T-cell (primary cell): ENCODE measurements at regions not wholly inside any gene's neighbourhood (a gene's known extent, or its start where the extent isn't known, plus 50 kb on each side); places are given as distances from the start of the nearest gene placed in this dataset.

Source experiments
- ATAC-seq, 4 experiments: fragments of 200-7000 bp in 3 of 4; fragments of 150-1000 bp in 1 of 4; cut with Tn5 transposase; replicated peaks in 1 of 4; 1 replicate in 3 of 4; 2 replicates in 1 of 4; pipeline ENCODE4 v1.10.0; 2021; ENCODE audit warnings: moderate library complexity in 3 of 4, mild to moderate bottlenecking in 2 of 4, moderate number of reproducible peaks in 1 of 4
- CTCF ChIA-PET, 2 donors: fragments of 300-600 bp; sonication (Branson Sonifier 250); formaldehyde crosslinking; loops; one replicate each; lab custom pipeline; 2022; ENCODE audit warnings: antibody characterized with exemption in 2 of 2; lab: Charles Lee
- POLR2A ChIA-PET, 2 donors: fragments of 300-600 bp; sonication (Branson Sonifier 250); formaldehyde crosslinking; loops; one replicate each; lab custom pipeline; 2022; ENCODE audit warnings: antibody characterized with exemption in 2 of 2; lab: Charles Lee
- DNase-seq, 35 experiments: peaks; one replicate each; pipeline versions ENCODE4 v3.0.0 to v3.0.0-alpha.2; 2013 to 2023
- H3K27ac ChIP-seq: one replicate; pipeline ENCODE4 v1.5.1; 2013; ENCODE audit warnings: low read length
- H3K27me3 ChIP-seq, 2 experiments: replicated peaks in 1 of 2; 1 replicate in 1 of 2; 2 replicates in 1 of 2; pipeline versions ENCODE4 v1.6.1 to v1.7.0; 2013; ENCODE audit warnings: low read length in 1 of 2, mixed read lengths in 1 of 2; ENCODE audit not compliant: control insufficient read depth in 2 of 2, insufficient read depth in 2 of 2; ENCODE audit errors: extremely low read depth in 1 of 2
- H3K36me3 ChIP-seq, 2 donors: 1 replicate in 1 of 2; 2 replicates in 1 of 2; pipeline versions ENCODE4 v1.6.1 to v1.7.0; 2013; ENCODE audit warnings: low read length in 1 of 2; ENCODE audit not compliant: control insufficient read depth in 2 of 2, insufficient read depth in 1 of 2; ENCODE audit errors: extremely low read depth in 1 of 2
- H3K4me1 ChIP-seq, 2 experiments: 1 replicate in 1 of 2; 2 replicates in 1 of 2; pipeline versions ENCODE4 v1.6.1 to v1.7.0; 2013; ENCODE audit warnings: low read length in 2 of 2, mixed read lengths in 1 of 2; ENCODE audit not compliant: insufficient read depth in 2 of 2, control insufficient read depth in 1 of 2; ENCODE audit errors: extremely low read depth in 1 of 2
- H3K4me3 ChIP-seq, 2 donors: 1 replicate in 1 of 2; 2 replicates in 1 of 2; pipeline versions ENCODE4 v1.5.1 to v1.7.0; 2013; ENCODE audit warnings: mild to moderate bottlenecking in 2 of 2, low read length in 1 of 2, moderate library complexity in 1 of 2; ENCODE audit not compliant: control insufficient read depth in 1 of 2; ENCODE audit errors: extremely low read depth in 1 of 2
- H3K9me3 ChIP-seq: 2 replicates; pipeline ENCODE4 v1.7.0; 2013
- H3K27ac Mint-ChIP-seq, 2 donors: one replicate each; pipeline ENCODE4 v1.8.0; 2020 to 2021; ENCODE audit warnings: mild to moderate bottlenecking in 2 of 2, mixed read lengths in 2 of 2
- H3K27me3 Mint-ChIP-seq, 2 donors: one replicate each; pipeline ENCODE4 v1.8.0; 2021 to 2022; ENCODE audit warnings: mixed read lengths in 2 of 2
- H3K36me3 Mint-ChIP-seq: one replicate; pipeline ENCODE4 v1.8.0; 2021; ENCODE audit warnings: mixed read lengths
- H3K4me1 Mint-ChIP-seq, 3 donors: one replicate each; pipeline ENCODE4 v1.8.0; 2020 to 2022; ENCODE audit warnings: mixed read lengths in 3 of 3, mild to moderate bottlenecking in 1 of 3
- H3K4me3 Mint-ChIP-seq, 3 donors: one replicate each; pipeline ENCODE4 v1.8.0; 2020 to 2022; ENCODE audit warnings: mild to moderate bottlenecking in 3 of 3, mixed read lengths in 3 of 3, moderate library complexity in 3 of 3
- H3K9me3 Mint-ChIP-seq, 3 donors: one replicate each; pipeline ENCODE4 v1.8.0; 2020 to 2022; ENCODE audit warnings: mixed read lengths in 3 of 3
- WGBS: methylation state at CpG from one replicate; pipeline ENCODE4 v1.1.5; 2013; ENCODE audit warnings: missing lambda C conversion rate; ENCODE audit not compliant: insufficient coverage; 5-methylcytosine and 5-hydroxymethylcytosine counted together

DNA sequence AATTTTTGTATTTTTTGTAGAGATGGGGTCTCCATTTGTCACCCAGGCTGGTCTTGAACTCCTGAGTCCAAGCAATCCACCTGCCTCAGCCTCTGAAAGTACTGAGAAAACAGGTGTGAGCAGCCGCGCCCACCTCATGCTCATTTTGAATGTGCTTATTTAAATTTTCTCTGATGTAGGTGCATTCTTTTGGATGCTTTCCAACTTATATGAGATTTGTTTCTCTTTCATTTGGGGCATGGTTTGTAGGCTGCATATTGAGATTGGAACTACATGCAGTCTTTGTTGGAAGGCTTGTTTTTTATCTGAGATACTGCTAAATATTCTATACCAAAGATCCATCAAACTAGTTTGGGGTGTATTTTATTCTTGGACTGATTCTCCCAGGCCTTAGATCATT, 81.0 kb upstream of the IVNS1ABP start:
- Mint-ChIP-seq H3K27ac (no peak overlapping the region), H3K36me3 (no peaks in the 10 kb centered on the region), H3K4me1 (peaks cover 0 to 5% (median 3%) of the 10 kb centered on the region in 3 donors), H3K9me3 (no peaks in the 10 kb centered on the region), H3K4me3 (no peak overlapping the region), H3K27me3 (peaks cover 0 to 4% of the 10 kb centered on the region in 2 donors)
- H3K36me3 ChIP-seq: no peaks in the 10 kb centered on the region
- no peaks in the 10 kb centered on the region for H3K27me3 ChIP-seq
- H3K4me1 ChIP-seq: no peaks in the 10 kb centered on the region
- ChIA-PET CTCF (interaction anchor here in 1 of 2 donors (0.7 kb wide), 1 partner anchor 348 kb away, joined by 3 read pairs; no protein-coding TSS in a partner anchor), POLR2A (interaction anchor here in 1 of 2 donors (0.5 kb wide), 1 partner anchor 267 kb away, joined by 5 read pairs; no protein-coding TSS in a partner anchor)
- H3K4me3 ChIP-seq: no peak overlapping the region
- H3K9me3 ChIP-seq: no peaks in the 10 kb centered on the region
- H3K27ac ChIP-seq: no peak overlapping the region
- DNase-seq (no peak), ATAC-seq (no peak)
- no CpG with 5 or more reads among the region's 2 CpGs for WGBS

DNA sequence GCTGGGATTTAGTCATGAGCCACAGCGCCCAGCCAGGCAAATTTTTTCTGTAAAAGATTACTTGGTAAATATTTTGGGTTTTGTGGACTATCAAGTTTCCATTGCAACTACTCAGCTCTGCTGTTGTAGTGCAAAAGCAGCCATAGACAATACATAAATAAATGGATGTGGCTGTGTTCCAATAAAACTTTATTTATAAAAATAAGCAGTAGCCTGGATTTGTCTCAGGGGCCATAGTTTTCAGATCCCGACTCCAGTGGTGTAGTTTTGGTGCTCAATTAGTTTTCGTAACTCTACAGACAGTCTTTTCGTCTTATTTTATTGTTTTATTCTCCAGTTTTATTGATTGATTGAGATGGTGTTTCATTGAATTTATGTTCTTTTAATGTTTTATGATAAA, 80.1 kb upstream of the IVNS1ABP start:
- Histone ChIP-seq H3K36me3 (no peaks in the 10 kb centered on the region), H3K9me3 (no peaks in the 10 kb centered on the region), H3K4me1 (no peaks in the 10 kb centered on the region), H3K27me3 (no peaks in the 10 kb centered on the region), H3K4me3 (no peak overlapping the region), H3K27ac (no peak overlapping the region)
- Mint-ChIP-seq H3K4me3 (no peak overlapping the region), H3K4me1 (peaks cover 0 to 5% (median 3%) of the 10 kb centered on the region in 3 donors), H3K9me3 (no peaks in the 10 kb centered on the region), H3K27ac (no peak overlapping the region), H3K27me3 (no peaks in the 10 kb centered on the region), H3K36me3 (no peaks in the 10 kb centered on the region)
- ChIA-PET CTCF (interaction anchor here in 1 of 2 donors (1.4 kb wide), 1 partner anchor 12 kb away, joined by 3 read pairs; no protein-coding TSS in a partner anchor), POLR2A (no interaction called here)
- DNase-seq (no peak), ATAC-seq (no peak)
- WGBS: no CpG with 5 or more reads among the region's 4 CpGs

DNA sequence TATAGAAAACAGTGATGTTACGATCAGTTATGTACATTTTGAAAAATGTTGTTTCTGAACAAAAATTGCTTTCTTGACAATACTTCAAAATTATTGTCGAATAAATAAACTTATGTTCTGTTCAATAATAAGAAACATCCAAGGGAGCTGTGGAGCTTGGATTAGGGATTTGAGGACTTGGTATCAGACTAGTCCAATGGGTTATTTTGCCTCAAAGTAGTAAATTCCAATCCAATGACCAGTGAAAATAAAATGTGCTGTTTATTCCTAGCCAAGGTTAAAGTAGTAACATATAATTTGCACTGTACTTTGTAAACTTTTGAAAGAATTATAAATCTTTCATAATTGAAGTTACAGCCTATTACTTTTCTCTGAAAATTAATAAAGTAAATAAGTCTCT, 79.1 kb upstream of the IVNS1ABP start:
- ATAC-seq (no peak), DNase-seq (no peak)
- no peak overlapping the region for H3K4me3 Mint-ChIP-seq
- no peaks in the 10 kb centered on the region for H3K36me3 ChIP-seq
- no peak overlapping the region for H3K4me3 ChIP-seq
- no peaks in the 10 kb centered on the region for H3K27me3 ChIP-seq
- H3K9me3 Mint-ChIP-seq: no peaks in the 10 kb centered on the region
- WGBS: no CpG with 5 or more reads among the region's 2 CpGs
- H3K4me1 Mint-ChIP-seq: peaks cover 0 to 5% (median 3%) of the 10 kb centered on the region in 3 donors
- ChIA-PET POLR2A (no interaction called here), CTCF (interaction anchor here in 1 of 2 donors (1.4 kb wide), 1 partner anchor 11 kb away, joined by 3 read pairs; no protein-coding TSS in a partner anchor)
- H3K9me3 ChIP-seq: no peaks in the 10 kb centered on the region
- H3K4me1 ChIP-seq: no peaks in the 10 kb centered on the region
- no peaks in the 10 kb centered on the region for H3K36me3 Mint-ChIP-seq
- H3K27ac Mint-ChIP-seq: no peak overlapping the region
- no peaks in the 10 kb centered on the region for H3K27me3 Mint-ChIP-seq
- H3K27ac ChIP-seq: no peak overlapping the region

DNA sequence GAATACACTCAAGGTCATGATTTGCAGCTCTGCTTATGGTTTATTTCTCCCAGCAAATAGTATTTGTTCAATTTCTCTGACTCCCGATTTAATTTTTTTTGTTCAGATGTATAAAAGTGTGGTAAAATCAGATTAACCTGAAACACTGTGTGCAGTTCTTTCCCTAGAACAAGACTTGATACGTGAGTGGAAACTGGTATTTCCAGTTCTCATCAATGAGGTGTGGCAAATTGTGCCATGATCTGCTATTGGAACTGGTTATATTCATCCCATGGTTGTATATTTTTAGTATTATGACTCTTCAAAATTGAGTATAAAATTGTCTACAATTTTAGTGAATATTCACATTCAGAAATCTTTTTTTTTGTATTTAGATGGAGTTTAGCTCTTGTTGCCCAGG, 76.8 kb upstream of the IVNS1ABP start:
- Mint-ChIP-seq H3K9me3 (no peaks in the 10 kb centered on the region), H3K27ac (no peak overlapping the region)
- POLR2A ChIA-PET: no interaction called here

DNA sequence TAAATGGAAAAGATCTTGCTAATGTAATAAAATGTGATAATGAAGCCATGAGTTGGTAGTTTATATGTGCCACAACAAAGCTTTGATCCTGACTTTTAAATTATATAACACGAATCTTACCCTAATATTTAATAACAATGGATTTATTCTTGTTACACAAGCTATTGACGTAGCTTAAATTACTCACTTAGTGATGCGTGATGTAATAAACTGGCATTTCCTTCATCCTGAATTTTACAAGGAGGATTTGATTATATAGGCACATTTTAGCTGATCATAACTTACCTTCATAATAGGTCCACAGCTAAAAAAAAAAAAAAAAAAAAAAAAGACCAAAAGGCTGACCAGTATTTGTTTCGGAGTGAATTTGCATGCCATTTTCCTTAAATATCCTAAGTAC, 76.2 kb upstream of the IVNS1ABP start:
- H3K36me3 ChIP-seq: no peaks in the 10 kb centered on the region
- no peak overlapping the region for H3K27ac ChIP-seq
- WGBS: no CpG with 5 or more reads among the region's 4 CpGs
- H3K27me3 ChIP-seq: no peaks in the 10 kb centered on the region
- H3K36me3 Mint-ChIP-seq: no peaks in the 10 kb centered on the region
- ATAC-seq (no peak), DNase-seq (no peak)
- no peak overlapping the region for H3K4me3 Mint-ChIP-seq
- POLR2A ChIA-PET: interaction anchor here in 1 of 2 donors (0.6 kb wide), 1 partner anchor 1604 kb away, joined by 4 read pairs; no protein-coding TSS in a partner anchor
- no peaks in the 10 kb centered on the region for H3K9me3 ChIP-seq
- H3K4me1 ChIP-seq: no peaks in the 10 kb centered on the region
- no peaks in the 10 kb centered on the region for H3K9me3 Mint-ChIP-seq
- H3K4me3 ChIP-seq: no peak overlapping the region
- CTCF ChIA-PET: interaction anchor here (0.6 to 0.7 kb wide), 3 partner anchors 203 to 349 kb away, joined by 5 to 10 read pairs (median 6); no protein-coding TSS in a partner anchor
- no peaks in the 10 kb centered on the region for H3K27me3 Mint-ChIP-seq
- no peak overlapping the region for H3K27ac Mint-ChIP-seq
- H3K4me1 Mint-ChIP-seq: peaks cover 0 to 3% (median 2%) of the 10 kb centered on the region in 3 donors

More for the DNA sequence above, 76.8 kb upstream of the IVNS1ABP start:
- no peaks in the 10 kb centered on the region for H3K36me3 Mint-ChIP-seq
- no peak overlapping the region for H3K4me3 ChIP-seq
- ATAC-seq (no peak), DNase-seq (no peak)
- no peak overlapping the region for H3K4me3 Mint-ChIP-seq
- no peak overlapping the region for H3K27ac ChIP-seq
- no peaks in the 10 kb centered on the region for H3K27me3 Mint-ChIP-seq
- no peaks in the 10 kb centered on the region for H3K36me3 ChIP-seq
- CTCF ChIA-PET: interaction anchor here in 1 of 2 donors (0.7 kb wide), 1 partner anchor 203 kb away, joined by 10 read pairs; no protein-coding TSS in a partner anchor
- H3K4me1 Mint-ChIP-seq: peaks cover 0 to 5% (median 3%) of the 10 kb centered on the region in 3 donors
- no peaks in the 10 kb centered on the region for H3K4me1 ChIP-seq
- WGBS: 80% methylated on average over 2 of the region's 2 CpGs
- H3K9me3 ChIP-seq: no peaks in the 10 kb centered on the region
- no peaks in the 10 kb centered on the region for H3K27me3 ChIP-seq

GRCh38 chr1:185388815-185389214, 71.8 kb upstream of the IVNS1ABP start:
- H3K4me1 Mint-ChIP-seq: peaks cover 0 to 9% (median 5%) of the 10 kb centered on the region in 3 donors
- Histone ChIP-seq H3K4me3 (no peak overlapping the region), H3K27ac (no peak overlapping the region), H3K36me3 (no peaks in the 10 kb centered on the region), H3K9me3 (no peaks in the 10 kb centered on the region), H3K4me1 (no peaks in the 10 kb centered on the region), H3K27me3 (no peaks in the 10 kb centered on the region)
- ChIA-PET CTCF (interaction anchor here in 1 of 2 donors (0.8 kb wide), 1 partner anchor 38 kb away, joined by 3 read pairs; no protein-coding TSS in a partner anchor), POLR2A (no interaction called here)
- no peak overlapping the region for H3K4me3 Mint-ChIP-seq
- no peaks in the 10 kb centered on the region for H3K27me3 Mint-ChIP-seq
- ATAC-seq: no peak
- peaks cover 4% of the 10 kb centered on the region for H3K36me3 Mint-ChIP-seq
- peaks cover 0 to 4% (median 0%) of the 10 kb centered on the region in 3 donors for H3K9me3 Mint-ChIP-seq
- no peak for DNase-seq
- no peak overlapping the region for H3K27ac Mint-ChIP-seq
